OCI-LY7 (cell line): ENCODE measurements at regions not wholly inside any gene's neighbourhood (a gene's known extent, or its start where the extent isn't known, plus 50 kb on each side); places are given as distances from the start of the nearest gene placed in this dataset.

ENCODE experiments used
- BruUV-seq: library from RNA; stranded (reverse); fragments of 400-500 nt; replicated peaks from 2 replicates; lab custom pipeline; 2021; lab: Mats Ljungman, UMichigan
- CTCF ChIA-PET: fragments of 300-600 bp; sonication (Branson Sonifier 250); formaldehyde crosslinking; loops from one replicate; lab custom pipeline; 2022; ENCODE audit warnings: antibody characterized with exemption; ENCODE audit not compliant: unreplicated experiment; lab: Charles Lee
- POLR2A ChIA-PET: fragments of 300-600 bp; sonication (Branson Sonifier 250); formaldehyde crosslinking; loops from one replicate; lab custom pipeline; 2022; ENCODE audit warnings: antibody characterized with exemption; lab: Charles Lee
- DNase-seq: peaks from one replicate; pipeline ENCODE4 v3.0.0-alpha.2; 2015; ENCODE audit warnings: low spot score
- H2AFZ ChIP-seq: fragments of 200-600 bp; sonication (generic), shearing (Covaris generic); 2 replicates; pipeline ENCODE4 v1.6.1; 2014; ENCODE audit warnings: mild to moderate bottlenecking, antibody characterized with exemption, low read length, moderate library complexity
- H3K27ac ChIP-seq: fragments of 200-600 bp; sonication (generic); 2 replicates; pipeline ENCODE4 v1.5.1; 2014; ENCODE audit warnings: mixed run types, low read depth, mild to moderate bottlenecking, moderate library complexity, low read length, inconsistent platforms; ENCODE audit not compliant: poor library complexity, severe bottlenecking
- H3K36me3 ChIP-seq: fragments of 200-600 bp; sonication (generic); 2 replicates; pipeline ENCODE4 v1.6.1; 2014; ENCODE audit warnings: mild to moderate bottlenecking, antibody characterized with exemption, low read length, moderate library complexity, mixed read lengths; ENCODE audit not compliant: insufficient read depth
- H3K4me1 ChIP-seq: fragments of 200-600 bp; sonication (generic); 2 replicates; pipeline ENCODE4 v1.5.1; 2014; ENCODE audit warnings: mild to moderate bottlenecking, low read length; ENCODE audit not compliant: insufficient read depth, poor library complexity, severe bottlenecking
- H3K4me2 ChIP-seq: fragments of 200-600 bp; sonication (generic); 2 replicates; pipeline ENCODE4 v1.6.1; 2014; ENCODE audit warnings: mild to moderate bottlenecking, low read length
- H3K4me3 ChIP-seq: fragments of 200-600 bp; sonication (generic); 2 replicates; pipeline ENCODE4 v1.5.1; 2014; ENCODE audit warnings: mild to moderate bottlenecking, low read depth, low read length; ENCODE audit not compliant: poor library complexity, severe bottlenecking
- H3K79me2 ChIP-seq: fragments of 200-600 bp; sonication (generic); 2 replicates; pipeline ENCODE4 v1.6.1; 2016; ENCODE audit warnings: low read depth, mild to moderate bottlenecking, low read length, moderate library complexity, mixed read lengths; ENCODE audit not compliant: insufficient read depth
- H3K9me2 ChIP-seq: fragments of 200-600 bp; sonication (generic); 2 replicates; pipeline ENCODE4 v1.6.1; 2016; ENCODE audit warnings: mild to moderate bottlenecking, low read length, mixed read lengths; ENCODE audit not compliant: insufficient read depth
- H3K9me3 ChIP-seq: fragments of 200-600 bp; sonication (generic); 2 replicates; pipeline ENCODE4 v1.6.1; 2014; ENCODE audit warnings: mild to moderate bottlenecking, mixed run types, low read length, mixed read lengths
- H4K20me1 ChIP-seq: fragments of 200-600 bp; sonication (generic); 2 replicates; pipeline ENCODE4 v1.6.1; 2014; ENCODE audit warnings: mild to moderate bottlenecking, antibody characterized with exemption, low read length, moderate library complexity, mixed read lengths; ENCODE audit not compliant: insufficient read depth
- EZH2phosphoT487 ChIP-seq: fragments of 200-600 bp; sonication (generic); IDR thresholded peaks from 2 replicates; pipeline ENCODE4 v1.6.1; 2018; ENCODE audit warnings: low read depth, borderline replicate concordance, mild to moderate bottlenecking, mixed run types, antibody characterized with exemption, low read length, moderate library complexity, mixed read lengths
- intact Hi-C: fragments of 100-400 bp; cut with micrococcal nuclease; formaldehyde crosslinking; loops from one replicate; pipeline ENCODE4 v1.10.0; 2022; ENCODE audit not compliant: unreplicated experiment
- TF ChIP-seq, protein P1 (sequence below): fragments of 200-600 bp; sonication (generic); conservative IDR thresholded peaks from 2 replicates; pipeline ENCODE4 v1.5.1; 2014; ENCODE audit warnings: mild to moderate bottlenecking, antibody characterized with exemption, low read length, moderate library complexity, mixed read lengths

DNA sequence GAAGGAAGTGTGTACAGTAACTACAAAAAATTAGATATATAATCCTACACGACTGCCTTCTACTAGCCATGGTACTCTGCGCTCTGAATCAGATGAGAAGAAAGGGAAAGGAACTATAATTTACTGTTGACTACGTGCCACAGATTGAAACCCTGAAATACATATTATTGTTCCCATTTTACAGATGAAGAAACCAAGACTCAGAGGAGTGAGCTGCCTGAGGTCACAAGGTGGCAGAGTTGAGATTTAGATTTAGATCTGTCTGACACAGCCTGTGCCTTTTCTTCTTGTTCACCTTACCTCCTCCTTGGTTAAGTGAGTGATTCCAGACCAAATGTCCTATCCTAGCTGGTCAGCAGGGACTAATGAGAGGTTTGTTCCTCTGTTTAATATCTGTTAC is 61.6 kb upstream of the OR4E1 start:
- no peak for DNase-seq
- TF ChIP-seq EZH2phosphoT487: no peak
- TF ChIP-seq, protein P1, sequence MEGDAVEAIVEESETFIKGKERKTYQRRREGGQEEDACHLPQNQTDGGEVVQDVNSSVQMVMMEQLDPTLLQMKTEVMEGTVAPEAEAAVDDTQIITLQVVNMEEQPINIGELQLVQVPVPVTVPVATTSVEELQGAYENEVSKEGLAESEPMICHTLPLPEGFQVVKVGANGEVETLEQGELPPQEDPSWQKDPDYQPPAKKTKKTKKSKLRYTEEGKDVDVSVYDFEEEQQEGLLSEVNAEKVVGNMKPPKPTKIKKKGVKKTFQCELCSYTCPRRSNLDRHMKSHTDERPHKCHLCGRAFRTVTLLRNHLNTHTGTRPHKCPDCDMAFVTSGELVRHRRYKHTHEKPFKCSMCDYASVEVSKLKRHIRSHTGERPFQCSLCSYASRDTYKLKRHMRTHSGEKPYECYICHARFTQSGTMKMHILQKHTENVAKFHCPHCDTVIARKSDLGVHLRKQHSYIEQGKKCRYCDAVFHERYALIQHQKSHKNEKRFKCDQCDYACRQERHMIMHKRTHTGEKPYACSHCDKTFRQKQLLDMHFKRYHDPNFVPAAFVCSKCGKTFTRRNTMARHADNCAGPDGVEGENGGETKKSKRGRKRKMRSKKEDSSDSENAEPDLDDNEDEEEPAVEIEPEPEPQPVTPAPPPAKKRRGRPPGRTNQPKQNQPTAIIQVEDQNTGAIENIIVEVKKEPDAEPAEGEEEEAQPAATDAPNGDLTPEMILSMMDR: no peak
- Histone ChIP-seq H3K9me3 (no peaks in the 10 kb centered on the region), H3K27ac (no peak overlapping the region), H3K4me1 (no peaks in the 10 kb centered on the region), H3K9me2 (no peaks in the 10 kb centered on the region), H2AFZ (no peak overlapping the region), H3K4me3 (no peak overlapping the region), H3K4me2 (no peak overlapping the region), H3K79me2 (no peaks in the 10 kb centered on the region), H4K20me1 (no peaks in the 10 kb centered on the region), H3K36me3 (no peaks in the 10 kb centered on the region)
- CTCF ChIA-PET: no interaction called here
- no TSS peak for BruUV-seq
- POLR2A ChIA-PET: no interaction called here
- intact Hi-C loops: no loop called here

DNA sequence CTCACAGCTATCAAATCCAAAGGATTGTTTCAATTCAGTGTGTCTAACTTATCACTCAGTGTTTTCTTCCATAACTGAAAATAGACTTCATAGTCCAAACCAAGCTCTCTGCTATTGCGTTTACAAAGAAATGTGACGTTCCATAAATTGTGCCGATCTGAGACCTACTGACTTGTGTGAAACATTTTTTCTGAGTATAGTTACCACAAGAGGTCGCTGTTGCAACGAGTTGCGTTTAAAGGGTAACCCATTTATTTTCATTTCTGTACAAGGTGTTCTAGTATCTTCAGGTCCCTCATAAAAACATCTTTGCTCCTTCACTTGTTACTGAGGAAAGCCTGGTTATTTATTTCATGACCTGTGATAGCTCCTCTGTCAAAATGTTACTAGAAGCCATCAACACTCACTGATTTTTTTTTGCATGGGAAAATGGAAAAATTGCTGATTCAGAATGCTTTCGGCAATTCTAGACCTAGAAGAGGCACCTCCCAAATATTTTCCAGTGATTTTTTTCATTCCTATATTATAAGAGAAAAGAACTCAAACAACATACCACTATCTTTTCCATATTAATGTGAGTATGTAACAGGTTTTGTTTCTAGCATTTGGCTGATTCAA is 60.9 kb upstream of the OR4E1 start:
- DNase-seq: peak; percentile 70
- POLR2A ChIA-PET: interaction anchor here (0.5 to 0.8 kb wide), 3 partner anchors 9 to 1160 kb away, joined by 3 to 4 read pairs (median 3); no protein-coding TSS in a partner anchor
- Histone ChIP-seq H3K4me3 (no peak overlapping the region), H2AFZ (no peak overlapping the region), H3K79me2 (no peaks in the 10 kb centered on the region), H3K4me1 (no peaks in the 10 kb centered on the region), H4K20me1 (no peaks in the 10 kb centered on the region), H3K36me3 (no peaks in the 10 kb centered on the region), H3K27ac (no peak overlapping the region), H3K9me2 (no peaks in the 10 kb centered on the region), H3K9me3 (no peaks in the 10 kb centered on the region), H3K4me2 (no peak overlapping the region)
- no TSS peak for BruUV-seq
- CTCF ChIA-PET: no interaction called here
- intact Hi-C loops: no loop called here
- no peak for TF ChIP-seq EZH2phosphoT487
- TF ChIP-seq, protein P1: peak; percentile 93

DNA sequence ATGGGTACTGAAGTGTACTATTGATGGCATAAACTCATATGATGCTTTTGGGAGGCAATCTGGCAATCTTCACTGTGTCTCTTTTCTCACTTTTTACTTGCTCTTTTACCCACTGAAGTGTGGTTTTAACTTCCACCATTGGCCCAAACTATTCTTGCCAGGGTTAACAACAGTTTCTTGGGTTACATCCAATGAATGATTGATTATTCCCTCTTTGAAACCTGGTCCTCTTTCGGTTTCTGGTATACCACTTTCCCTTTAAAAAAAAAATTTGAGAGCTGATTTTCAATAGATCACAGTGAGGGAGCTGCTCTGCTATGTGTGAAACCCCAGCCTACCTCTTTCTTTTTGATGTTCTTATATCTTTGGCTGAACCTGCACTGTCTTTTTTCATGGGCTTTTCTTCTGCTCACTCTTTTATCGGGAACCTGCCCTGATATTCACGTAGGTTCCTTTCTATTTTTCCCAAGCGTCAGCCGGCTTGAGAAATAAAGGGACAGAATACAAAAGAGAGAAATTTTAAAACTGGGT is 56.1 kb upstream of the OR4E1 start:
- H3K27ac ChIP-seq: no peak overlapping the region
- H3K4me3 ChIP-seq: no peak overlapping the region
- no TSS peak for BruUV-seq
- no peaks in the 10 kb centered on the region for H3K36me3 ChIP-seq
- CTCF ChIA-PET: no interaction called here
- no peaks in the 10 kb centered on the region for H3K79me2 ChIP-seq
- no peak overlapping the region for H3K4me2 ChIP-seq
- H3K4me1 ChIP-seq: no peaks in the 10 kb centered on the region
- no peaks in the 10 kb centered on the region for H3K9me3 ChIP-seq
- no peaks in the 10 kb centered on the region for H4K20me1 ChIP-seq
- no peaks in the 10 kb centered on the region for H3K9me2 ChIP-seq
- TF ChIP-seq EZH2phosphoT487: no peak
- TF ChIP-seq, protein P1: no peak
- no peak for DNase-seq
- no peak overlapping the region for H2AFZ ChIP-seq
- POLR2A ChIA-PET: no interaction called here
- intact Hi-C loops: no loop called here
